Panc1 (cell line): ENCODE measurements at regions not wholly inside any gene's neighbourhood (a gene's known extent, or its start where the extent isn't known, plus 50 kb on each side); places are given as distances from the start of the nearest gene placed in this dataset.

ENCODE experiments used
- ATAC-seq: fragments of 200-7000 bp; cut with Tn5 transposase; 2 replicates; pipeline ENCODE4 v1.9.1; 2020; ENCODE audit warnings: mild to moderate bottlenecking, moderate library complexity
- BruUV-seq: library from RNA; stranded (reverse); fragments of 400-500 nt; replicated peaks from 2 replicates; lab custom pipeline; 2021; lab: Mats Ljungman, UMichigan
- CTCF ChIA-PET: fragments of 300-600 bp; sonication (Branson Sonifier 250); formaldehyde crosslinking; loops from one replicate; lab custom pipeline; 2022; ENCODE audit warnings: antibody characterized with exemption; lab: Charles Lee
- POLR2A ChIA-PET: fragments of 300-600 bp; sonication (Branson Sonifier 250); formaldehyde crosslinking; loops from one replicate; lab custom pipeline; 2022; ENCODE audit warnings: antibody characterized with exemption; lab: Charles Lee
- DNase-seq: peaks from one replicate; pipeline ENCODE4 v3.0.0-alpha.2; 2010; ENCODE audit warnings: low read depth, low spot score
- H3K27ac ChIP-seq: 2 replicates; pipeline ENCODE4 v1.5.1; 2011; ENCODE audit warnings: mild to moderate bottlenecking, low read length, inconsistent platforms
- H3K27me3 ChIP-seq: fragments of 200-500 bp; sonication (Bioruptor generic); 2 replicates; pipeline ENCODE4 v1.6.0; 2014; ENCODE audit warnings: low read length, inconsistent platforms; ENCODE audit not compliant: control insufficient read depth, insufficient read depth
- H3K36me3 ChIP-seq: fragments of 200-500 bp; sonication (Bioruptor generic); 2 replicates; pipeline ENCODE4 v1.5.1; 2014; ENCODE audit warnings: inconsistent platforms, mild to moderate bottlenecking, low read length, moderate library complexity; ENCODE audit not compliant: control insufficient read depth, insufficient read depth
- H3K4me1 ChIP-seq: 2 replicates; pipeline ENCODE4 v1.5.1; 2011; ENCODE audit warnings: inconsistent platforms, mild to moderate bottlenecking, low read length, moderate library complexity; ENCODE audit not compliant: control insufficient read depth, insufficient read depth
- H3K4me3 ChIP-seq, 2 experiments: 2 replicates each; pipeline ENCODE4 v1.5.1; 2011 to 2012; ENCODE audit warnings: low read depth in 2 of 2, low read length in 2 of 2, mild to moderate bottlenecking in 2 of 2, inconsistent platforms in 1 of 2, moderate library complexity in 1 of 2
- H3K9me3 ChIP-seq: fragments of 200-500 bp; sonication (Bioruptor generic); 2 replicates; pipeline ENCODE4 v1.5.1; 2014; ENCODE audit warnings: low read depth, mild to moderate bottlenecking, inconsistent platforms, low read length, moderate library complexity; ENCODE audit not compliant: control insufficient read depth, insufficient read depth
- POLR2AphosphoS5 ChIP-seq: IDR thresholded peaks from 2 replicates; pipeline ENCODE4 v1.6.1; 2012; ENCODE audit warnings: mild to moderate bottlenecking, low read depth, low read length, moderate library complexity
- SIN3A ChIP-seq: IDR thresholded peaks from 2 replicates; pipeline ENCODE4 v1.6.1; 2012; ENCODE audit warnings: low read depth, mild to moderate bottlenecking, low read length, moderate library complexity, borderline replicate concordance; ENCODE audit not compliant: insufficient read depth
- TCF7L2 ChIP-seq: IDR thresholded peaks from 2 replicates; pipeline ENCODE4 v1.6.1; 2011; ENCODE audit warnings: mild to moderate bottlenecking, low read depth, low read length, inconsistent platforms
- in situ Hi-C: cut with HindIII; loops from 2 replicates; pipeline ENCODE4 v1.10.0; 2016; ENCODE audit warnings: low sequenced_read_pairs, low pct_unique_long_range_greater_than_20kb
- intact Hi-C: fragments of 100-400 bp; cut with micrococcal nuclease; formaldehyde crosslinking; loops from one replicate; pipeline ENCODE4 v1.10.0; 2022; ENCODE audit not compliant: unreplicated experiment
- TF ChIP-seq, protein P1 (sequence below): fragments of 450-650 bp; IDR thresholded peaks from 2 replicates; pipeline ENCODE4 v1.5.1; 2017; ENCODE audit warnings: mild to moderate bottlenecking
- TF ChIP-seq, protein P2 (sequence below), 2 experiments: IDR thresholded peaks; 2 replicates each; pipeline ENCODE4 v1.6.1; 2011 to 2012; ENCODE audit warnings: low read depth in 2 of 2, control low read depth in 1 of 2, low read length in 1 of 2, mild to moderate bottlenecking in 1 of 2, moderate library complexity in 1 of 2; ENCODE audit not compliant: insufficient read depth in 1 of 2

DNA sequence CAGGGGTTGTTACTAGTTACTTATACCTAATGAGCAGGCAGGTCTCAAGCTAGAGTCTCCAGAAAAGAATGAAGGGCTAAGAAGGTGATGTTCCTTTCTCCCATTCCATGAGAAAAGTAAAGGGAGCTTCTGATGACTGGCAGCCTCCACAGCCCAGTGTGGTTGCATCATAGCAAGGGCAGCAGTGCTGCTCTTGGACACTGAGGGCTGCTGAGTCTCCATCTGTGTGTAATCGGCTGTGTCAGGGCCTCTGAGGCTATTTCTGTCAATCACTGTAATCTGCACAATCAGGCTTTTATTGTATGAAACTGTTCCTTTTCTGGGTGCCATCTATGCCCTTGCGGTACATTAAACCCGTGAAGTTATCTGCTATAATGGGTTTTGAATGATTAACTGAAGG is 164.1 kb upstream of the FBXO11 start:
- TF ChIP-seq, protein P1, sequence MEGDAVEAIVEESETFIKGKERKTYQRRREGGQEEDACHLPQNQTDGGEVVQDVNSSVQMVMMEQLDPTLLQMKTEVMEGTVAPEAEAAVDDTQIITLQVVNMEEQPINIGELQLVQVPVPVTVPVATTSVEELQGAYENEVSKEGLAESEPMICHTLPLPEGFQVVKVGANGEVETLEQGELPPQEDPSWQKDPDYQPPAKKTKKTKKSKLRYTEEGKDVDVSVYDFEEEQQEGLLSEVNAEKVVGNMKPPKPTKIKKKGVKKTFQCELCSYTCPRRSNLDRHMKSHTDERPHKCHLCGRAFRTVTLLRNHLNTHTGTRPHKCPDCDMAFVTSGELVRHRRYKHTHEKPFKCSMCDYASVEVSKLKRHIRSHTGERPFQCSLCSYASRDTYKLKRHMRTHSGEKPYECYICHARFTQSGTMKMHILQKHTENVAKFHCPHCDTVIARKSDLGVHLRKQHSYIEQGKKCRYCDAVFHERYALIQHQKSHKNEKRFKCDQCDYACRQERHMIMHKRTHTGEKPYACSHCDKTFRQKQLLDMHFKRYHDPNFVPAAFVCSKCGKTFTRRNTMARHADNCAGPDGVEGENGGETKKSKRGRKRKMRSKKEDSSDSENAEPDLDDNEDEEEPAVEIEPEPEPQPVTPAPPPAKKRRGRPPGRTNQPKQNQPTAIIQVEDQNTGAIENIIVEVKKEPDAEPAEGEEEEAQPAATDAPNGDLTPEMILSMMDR = no peak
- TF ChIP-seq TCF7L2 (no peak), POLR2AphosphoS5 (no peak), SIN3A (no peak)
- TF ChIP-seq, protein P2, sequence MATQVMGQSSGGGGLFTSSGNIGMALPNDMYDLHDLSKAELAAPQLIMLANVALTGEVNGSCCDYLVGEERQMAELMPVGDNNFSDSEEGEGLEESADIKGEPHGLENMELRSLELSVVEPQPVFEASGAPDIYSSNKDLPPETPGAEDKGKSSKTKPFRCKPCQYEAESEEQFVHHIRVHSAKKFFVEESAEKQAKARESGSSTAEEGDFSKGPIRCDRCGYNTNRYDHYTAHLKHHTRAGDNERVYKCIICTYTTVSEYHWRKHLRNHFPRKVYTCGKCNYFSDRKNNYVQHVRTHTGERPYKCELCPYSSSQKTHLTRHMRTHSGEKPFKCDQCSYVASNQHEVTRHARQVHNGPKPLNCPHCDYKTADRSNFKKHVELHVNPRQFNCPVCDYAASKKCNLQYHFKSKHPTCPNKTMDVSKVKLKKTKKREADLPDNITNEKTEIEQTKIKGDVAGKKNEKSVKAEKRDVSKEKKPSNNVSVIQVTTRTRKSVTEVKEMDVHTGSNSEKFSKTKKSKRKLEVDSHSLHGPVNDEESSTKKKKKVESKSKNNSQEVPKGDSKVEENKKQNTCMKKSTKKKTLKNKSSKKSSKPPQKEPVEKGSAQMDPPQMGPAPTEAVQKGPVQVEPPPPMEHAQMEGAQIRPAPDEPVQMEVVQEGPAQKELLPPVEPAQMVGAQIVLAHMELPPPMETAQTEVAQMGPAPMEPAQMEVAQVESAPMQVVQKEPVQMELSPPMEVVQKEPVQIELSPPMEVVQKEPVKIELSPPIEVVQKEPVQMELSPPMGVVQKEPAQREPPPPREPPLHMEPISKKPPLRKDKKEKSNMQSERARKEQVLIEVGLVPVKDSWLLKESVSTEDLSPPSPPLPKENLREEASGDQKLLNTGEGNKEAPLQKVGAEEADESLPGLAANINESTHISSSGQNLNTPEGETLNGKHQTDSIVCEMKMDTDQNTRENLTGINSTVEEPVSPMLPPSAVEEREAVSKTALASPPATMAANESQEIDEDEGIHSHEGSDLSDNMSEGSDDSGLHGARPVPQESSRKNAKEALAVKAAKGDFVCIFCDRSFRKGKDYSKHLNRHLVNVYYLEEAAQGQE (IDR thresholded peaks at IDR 0.05; ENCODE audit: insufficient read depth in 1 of 2, low read depth in 2 of 2, low read length in 1 of 2) = no peak
- DNase-seq = no peak
- CTCF ChIA-PET = no interaction called here

DNA sequence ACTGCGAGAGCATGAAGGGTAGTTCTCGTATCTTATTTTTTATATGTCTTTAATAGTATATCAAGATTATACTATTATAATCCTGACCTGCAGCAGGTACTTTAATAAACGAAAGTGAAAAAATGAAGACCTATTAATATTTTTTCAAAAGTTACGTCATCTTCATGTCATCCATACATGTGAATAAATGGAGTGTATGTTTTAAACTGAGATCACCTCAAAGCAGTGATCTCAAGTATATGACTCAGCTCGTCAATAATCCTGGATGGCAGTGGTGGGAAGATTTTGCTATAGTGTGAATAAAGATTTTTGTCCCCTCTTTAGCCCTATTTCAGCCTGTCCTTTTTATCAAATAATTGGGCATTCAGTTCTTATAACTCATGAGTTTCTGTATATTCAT is 166.3 kb upstream of the FBXO11 start:
- ChIA-PET CTCF (no interaction called here), POLR2A (no interaction called here)
- TF ChIP-seq, protein P2 (IDR thresholded peaks at IDR 0.05; ENCODE audit: insufficient read depth in 1 of 2, low read depth in 2 of 2, low read length in 1 of 2) = no peak
- TF ChIP-seq TCF7L2 = no peak
- TF ChIP-seq, protein P1 = no peak
- TF ChIP-seq SIN3A = no peak
- TF ChIP-seq POLR2AphosphoS5 = no peak
- in situ Hi-C loops (no loop called here), intact Hi-C loops (no loop called here)
- H3K9me3 ChIP-seq = no peaks in the 10 kb centered on the region
- no peak overlapping the region for H3K4me3 ChIP-seq
- H3K27ac ChIP-seq = no peak overlapping the region
- ATAC-seq (no peak), DNase-seq (no peak)
- H3K27me3 ChIP-seq = no peaks in the 10 kb centered on the region; the same call in 1 of the 2 replicates
- no peaks in the 10 kb centered on the region for H3K4me1 ChIP-seq
- no peaks in the 10 kb centered on the region for H3K36me3 ChIP-seq
- BruUV-seq = no TSS peak

More for the DNA sequence above, 164.1 kb upstream of the FBXO11 start:
- no peaks in the 10 kb centered on the region for H3K9me3 ChIP-seq
- POLR2A ChIA-PET = no interaction called here
- in situ Hi-C loops (no loop called here), intact Hi-C loops (no loop called here)
- no peaks in the 10 kb centered on the region for H3K36me3 ChIP-seq
- no peaks in the 10 kb centered on the region for H3K4me1 ChIP-seq
- H3K27ac ChIP-seq = no peak overlapping the region
- ATAC-seq = no peak
- no TSS peak for BruUV-seq
- H3K4me3 ChIP-seq = no peak overlapping the region
- no peaks in the 10 kb centered on the region; the same call in 1 of the 2 replicates for H3K27me3 ChIP-seq
